Smooth muscle cell (in vitro differentiated cells): ENCODE measurements at regions not wholly inside any gene's neighbourhood (a gene's known extent, or its start where the extent isn't known, plus 50 kb on each side); places are given as distances from the start of the nearest gene placed in this dataset.

Experiments used
- DNase-seq: peaks from one replicate; lab custom pipeline; 2025; ENCODE audit not compliant: unreplicated experiment; lab: John Stamatoyannopoulos, UW
- H2AFZ ChIP-seq: fragments of 200-600 bp; sonication (generic); 2 replicates; pipeline ENCODE4 v1.6.0; 2016; ENCODE audit warnings: antibody characterized with exemption, low read depth, mild to moderate bottlenecking
- H3F3A ChIP-seq: fragments of 200-600 bp; sonication (generic); 2 replicates; pipeline ENCODE4 v1.6.0; 2017; ENCODE audit warnings: antibody characterized with exemption, low read depth
- H3K27ac ChIP-seq: fragments of 200-600 bp; sonication (generic); 2 replicates; pipeline ENCODE4 v1.5.1; 2016; ENCODE audit warnings: low read depth, mild to moderate bottlenecking
- H3K27me3 ChIP-seq: fragments of 200-600 bp; sonication (generic); 2 replicates; pipeline ENCODE4 v1.6.1; 2016; ENCODE audit warnings: low read depth, mild to moderate bottlenecking
- H3K36me3 ChIP-seq: fragments of 200-600 bp; sonication (generic); 2 replicates; pipeline ENCODE4 v1.5.1; 2016; ENCODE audit warnings: low read depth
- H3K4me1 ChIP-seq: fragments of 200-600 bp; sonication (generic); 2 replicates; pipeline ENCODE4 v1.5.1; 2016; ENCODE audit warnings: low read depth
- H3K4me2 ChIP-seq: fragments of 200-600 bp; sonication (generic); 2 replicates; pipeline ENCODE4 v1.6.0; 2016; ENCODE audit warnings: mild to moderate bottlenecking
- H3K4me3 ChIP-seq: fragments of 200-600 bp; sonication (generic); 2 replicates; pipeline ENCODE4 v1.5.1; 2016; ENCODE audit warnings: mild to moderate bottlenecking
- H3K79me2 ChIP-seq: fragments of 200-600 bp; sonication (generic); 2 replicates; pipeline ENCODE4 v1.6.0; 2016; ENCODE audit warnings: low read depth, mild to moderate bottlenecking
- H3K9ac ChIP-seq: fragments of 200-600 bp; sonication (generic); 2 replicates; pipeline ENCODE4 v1.6.0; 2016; ENCODE audit warnings: low read depth
- H3K9me3 ChIP-seq: fragments of 200-600 bp; sonication (generic); replicated peaks from 2 replicates; pipeline ENCODE4 v1.5.1; 2016; ENCODE audit warnings: low read depth
- H4K20me1 ChIP-seq: fragments of 200-600 bp; sonication (generic); 2 replicates; pipeline ENCODE4 v1.6.0; 2016; ENCODE audit warnings: low read depth
- WGBS: methylation state at CpG from one replicate; pipeline ENCODE4 v1.1.7; 2016; ENCODE audit warnings: low lambda C conversion rate; 5-methylcytosine and 5-hydroxymethylcytosine counted together
- TF ChIP-seq, protein P1 (sequence below): fragments of 200-600 bp; sonication (generic); IDR thresholded peaks from 2 replicates; pipeline ENCODE4 v1.5.1; 2017; ENCODE audit warnings: borderline replicate concordance, mild to moderate bottlenecking, antibody characterized with exemption; ENCODE audit not compliant: insufficient read depth, poor library complexity, severe bottlenecking

DNA sequence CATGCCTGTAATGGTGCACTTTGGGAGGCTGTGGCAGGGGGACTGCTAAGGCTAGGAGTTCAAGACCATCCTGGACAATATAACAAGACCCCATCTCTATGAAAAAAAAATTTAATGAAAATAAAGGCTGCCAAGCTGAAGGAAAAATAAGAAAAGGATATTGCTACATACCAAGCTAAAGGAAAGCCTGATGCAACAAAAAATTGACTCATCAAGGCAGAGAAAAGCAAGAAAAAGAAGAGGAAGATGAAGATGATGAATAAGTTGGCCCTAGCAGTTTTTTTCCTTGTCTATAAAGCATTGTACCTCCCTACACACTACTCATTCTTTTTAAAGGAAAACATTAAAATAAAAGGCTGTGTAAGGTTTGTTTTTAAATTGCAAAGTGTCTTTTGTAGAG lies 441.9 kb upstream of the MDFIC2 start:
- Histone ChIP-seq H3K9me3 (no peaks in the 10 kb centered on the region), H4K20me1 (no peaks in the 10 kb centered on the region), H3K9ac (no peak overlapping the region), H3K4me2 (no peak overlapping the region), H3K27ac (no peak overlapping the region), H3K27me3 (no peaks in the 10 kb centered on the region), H3K79me2 (no peaks in the 10 kb centered on the region), H3K4me1 (no peaks in the 10 kb centered on the region), H2AFZ (no peak overlapping the region), H3K4me3 (no peak overlapping the region), H3K36me3 (no peaks in the 10 kb centered on the region), H3F3A (no peaks in the 10 kb centered on the region)
- TF ChIP-seq, protein P1, sequence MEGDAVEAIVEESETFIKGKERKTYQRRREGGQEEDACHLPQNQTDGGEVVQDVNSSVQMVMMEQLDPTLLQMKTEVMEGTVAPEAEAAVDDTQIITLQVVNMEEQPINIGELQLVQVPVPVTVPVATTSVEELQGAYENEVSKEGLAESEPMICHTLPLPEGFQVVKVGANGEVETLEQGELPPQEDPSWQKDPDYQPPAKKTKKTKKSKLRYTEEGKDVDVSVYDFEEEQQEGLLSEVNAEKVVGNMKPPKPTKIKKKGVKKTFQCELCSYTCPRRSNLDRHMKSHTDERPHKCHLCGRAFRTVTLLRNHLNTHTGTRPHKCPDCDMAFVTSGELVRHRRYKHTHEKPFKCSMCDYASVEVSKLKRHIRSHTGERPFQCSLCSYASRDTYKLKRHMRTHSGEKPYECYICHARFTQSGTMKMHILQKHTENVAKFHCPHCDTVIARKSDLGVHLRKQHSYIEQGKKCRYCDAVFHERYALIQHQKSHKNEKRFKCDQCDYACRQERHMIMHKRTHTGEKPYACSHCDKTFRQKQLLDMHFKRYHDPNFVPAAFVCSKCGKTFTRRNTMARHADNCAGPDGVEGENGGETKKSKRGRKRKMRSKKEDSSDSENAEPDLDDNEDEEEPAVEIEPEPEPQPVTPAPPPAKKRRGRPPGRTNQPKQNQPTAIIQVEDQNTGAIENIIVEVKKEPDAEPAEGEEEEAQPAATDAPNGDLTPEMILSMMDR, result no peak
- DNase-seq, result no peak

DNA sequence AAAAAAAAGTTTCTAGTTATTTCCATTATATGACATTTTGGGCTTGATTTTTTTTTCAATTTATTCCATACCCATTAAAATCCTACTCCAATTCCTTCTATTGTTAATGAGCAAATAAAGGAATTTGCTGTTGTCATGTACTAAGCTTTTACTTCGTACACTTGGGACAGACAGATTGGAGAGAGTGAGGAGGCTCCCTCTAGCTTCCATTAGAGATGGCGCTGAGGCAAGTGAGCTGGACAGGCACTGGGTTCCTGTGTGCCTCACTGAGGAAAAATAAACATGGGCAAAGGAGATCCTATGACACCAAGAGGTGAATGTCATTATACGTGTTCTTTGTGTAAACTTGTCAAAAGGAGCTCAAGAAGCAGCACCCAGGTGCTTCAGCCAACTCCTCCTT lies 441.1 kb upstream of the MDFIC2 start:
- no peak overlapping the region for H3K9ac ChIP-seq
- H3K79me2 ChIP-seq, result no peaks in the 10 kb centered on the region
- TF ChIP-seq, protein P1, result no peak
- 80% methylated on average over 3 of the region's 3 CpGs for WGBS
- H3K36me3 ChIP-seq, result no peaks in the 10 kb centered on the region
- no peak overlapping the region for H2AFZ ChIP-seq
- no peak overlapping the region for H3K4me3 ChIP-seq
- H3K4me1 ChIP-seq, result no peaks in the 10 kb centered on the region
- H3K27me3 ChIP-seq, result no peaks in the 10 kb centered on the region
- H3K4me2 ChIP-seq, result no peak overlapping the region
- no peaks in the 10 kb centered on the region for H4K20me1 ChIP-seq
- no peaks in the 10 kb centered on the region for H3F3A ChIP-seq
- no peak overlapping the region for H3K27ac ChIP-seq
- no peaks in the 10 kb centered on the region for H3K9me3 ChIP-seq
- no peak for DNase-seq

DNA sequence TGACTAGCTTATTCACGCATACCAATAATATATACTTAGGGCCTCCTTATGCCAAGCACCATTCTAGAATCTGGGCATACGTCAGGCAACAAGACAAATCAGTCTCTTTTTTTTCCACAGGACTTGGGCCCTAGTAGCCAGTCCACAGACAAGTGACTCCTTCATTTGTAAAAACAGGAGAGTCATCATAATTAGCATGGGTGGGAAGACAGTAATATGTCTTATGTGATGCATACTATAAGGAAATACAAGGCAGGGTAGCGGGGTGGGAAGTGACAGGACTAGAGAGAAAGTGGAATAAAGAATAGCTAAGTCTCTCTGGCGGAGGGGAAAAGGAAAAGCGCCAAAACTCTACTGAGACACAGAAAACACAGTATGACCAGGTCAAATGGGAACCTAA lies 439.6 kb upstream of the MDFIC2 start:
- DNase-seq, result no peak
- H3K79me2 ChIP-seq, result no peaks in the 10 kb centered on the region
- no peak overlapping the region for H3K27ac ChIP-seq
- TF ChIP-seq, protein P1, result no peak
- H3K36me3 ChIP-seq, result no peaks in the 10 kb centered on the region
- no peaks in the 10 kb centered on the region for H3K27me3 ChIP-seq
- no peaks in the 10 kb centered on the region for H3K9me3 ChIP-seq
- H3K4me3 ChIP-seq, result no peak overlapping the region
- 96% methylated on average over 5 of the region's 5 CpGs for WGBS
- H3K4me1 ChIP-seq, result no peaks in the 10 kb centered on the region
- no peaks in the 10 kb centered on the region for H4K20me1 ChIP-seq
- no peaks in the 10 kb centered on the region for H3F3A ChIP-seq
- no peak overlapping the region for H2AFZ ChIP-seq
- no peak overlapping the region for H3K9ac ChIP-seq
- H3K4me2 ChIP-seq, result no peak overlapping the region

DNA sequence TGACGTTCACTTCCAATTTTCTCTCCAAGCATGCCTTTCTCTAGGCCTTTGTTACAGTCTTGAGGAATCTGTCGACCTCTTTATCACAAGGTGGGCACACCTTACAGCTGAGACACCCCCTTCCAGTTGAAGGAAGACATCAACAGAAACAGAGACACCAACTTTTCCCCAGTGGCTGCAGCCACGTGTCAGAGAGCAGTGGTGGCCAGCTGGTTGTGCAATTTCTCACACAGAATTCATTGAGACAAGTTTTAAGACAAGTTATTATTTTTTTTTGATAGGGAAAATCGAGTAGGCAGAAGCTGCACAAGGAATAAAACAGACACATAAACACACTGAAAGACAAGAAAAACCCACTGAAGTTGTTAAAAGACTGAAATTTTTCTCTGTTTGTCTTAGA lies 436.7 kb upstream of the MDFIC2 start:
- Histone ChIP-seq H3K36me3 (no peaks in the 10 kb centered on the region), H4K20me1 (no peaks in the 10 kb centered on the region), H3K4me1 (no peaks in the 10 kb centered on the region), H3K4me2 (no peak overlapping the region), H3K4me3 (no peak overlapping the region), H3K9me3 (no peaks in the 10 kb centered on the region), H3K27me3 (no peaks in the 10 kb centered on the region), H3F3A (no peaks in the 10 kb centered on the region), H3K9ac (no peak overlapping the region), H2AFZ (no peak overlapping the region), H3K79me2 (no peaks in the 10 kb centered on the region), H3K27ac (no peak overlapping the region)
- DNase-seq, result no peak
- 71% methylated on average over 4 of the region's 4 CpGs for WGBS
- TF ChIP-seq, protein P1, result no peak
